Ishikawa (cell line): ENCODE measurements at regions not wholly inside any gene's neighbourhood (a gene's known extent, or its start where the extent isn't known, plus 50 kb on each side); places are given as distances from the start of the nearest gene placed in this dataset.

Experiments
- EP300 ChIP-seq: IDR thresholded peaks from 2 replicates; pipeline ENCODE4 v1.6.1; 2012; ENCODE audit warnings: borderline replicate concordance
- MAX ChIP-seq: IDR thresholded peaks from 2 replicates; pipeline ENCODE4 v1.6.1; 2012
- NFIC ChIP-seq: IDR thresholded peaks from 2 replicates; pipeline ENCODE4 v1.6.1; 2012
- TAF1 ChIP-seq: IDR thresholded peaks from 2 replicates; pipeline ENCODE4 v1.6.1; 2012; ENCODE audit warnings: low read depth, mild to moderate bottlenecking
- TEAD4 ChIP-seq: IDR thresholded peaks from 2 replicates; pipeline ENCODE4 v1.6.1; 2012

GRCh38 chr4:179831274-179831673 is 2389.0 kb upstream of the AGA start:
- TF ChIP-seq NFIC, result no peak
- no peak for TF ChIP-seq MAX
- no peak for TF ChIP-seq TEAD4
- TF ChIP-seq EP300, result no peak
- no peak for TF ChIP-seq TAF1
